H1 (cell line): ENCODE measurements at regions not wholly inside any gene's neighbourhood (a gene's known extent, or its start where the extent isn't known, plus 50 kb on each side); places are given as distances from the start of the nearest gene placed in this dataset.

ENCODE experiments used
- CTCF ChIA-PET: fragments of 300-600 bp; sonication (Branson Sonifier 250); formaldehyde crosslinking; loops from one replicate; lab custom pipeline; 2021; ENCODE audit not compliant: partially characterized antibody; lab: Charles Lee
- POLR2A ChIA-PET: fragments of 300-600 bp; sonication (Branson Sonifier 250); formaldehyde crosslinking; loops from one replicate; lab custom pipeline; 2021; ENCODE audit warnings: inconsistent platforms; ENCODE audit not compliant: partially characterized antibody; lab: Charles Lee
- DNase-seq, 2 experiments: peaks; one replicate each; pipeline versions ENCODE4 v3.0.0 to v3.0.0-alpha.2; 2010 to 2022; ENCODE audit warnings: low spot score in 2 of 2, low read depth in 1 of 2, mixed read lengths in 1 of 2
- FAIRE-seq: peaks from 2 replicates; lab custom pipeline; 2011; peaks lifted over from hg19 to GRCh38; lab: Jason Lieb, UNC
- H2AFZ ChIP-seq: 2 replicates; pipeline ENCODE4 v1.8.1; 2012; ENCODE audit warnings: low read length, inconsistent platforms
- H2AK5ac ChIP-seq: 2 replicates; pipeline ENCODE4 v1.6.1; 2013; ENCODE audit warnings: low read depth, low read length
- H2BK120ac ChIP-seq: replicated peaks from 2 replicates; pipeline ENCODE3; 2013; ENCODE audit warnings: low read depth, low read length, inconsistent platforms
- H2BK12ac ChIP-seq: 2 replicates; pipeline ENCODE4 v1.6.1; 2013; ENCODE audit warnings: low read depth, low read length
- H2BK15ac ChIP-seq: 2 replicates; pipeline ENCODE4 v1.6.1; 2013; ENCODE audit warnings: low read length
- H2BK20ac ChIP-seq: 2 replicates; pipeline ENCODE4 v1.6.1; 2013; ENCODE audit warnings: low read length
- H2BK5ac ChIP-seq: 2 replicates; pipeline ENCODE4 v1.6.1; 2013; ENCODE audit warnings: low read depth, low read length
- H3K14ac ChIP-seq: 2 replicates; pipeline ENCODE4 v1.6.1; 2013; ENCODE audit warnings: inconsistent platforms; ENCODE audit not compliant: insufficient read length
- H3K18ac ChIP-seq: 2 replicates; pipeline ENCODE4 v1.6.1; 2013; ENCODE audit warnings: low read length; ENCODE audit errors: extremely low read depth
- H3K23ac ChIP-seq: 2 replicates; pipeline ENCODE4 v1.6.1; 2013; ENCODE audit warnings: inconsistent platforms; ENCODE audit not compliant: insufficient read length
- H3K23me2 ChIP-seq: 2 replicates; pipeline ENCODE4 v1.6.1; 2013; ENCODE audit warnings: low read depth, low read length
- H3K27ac ChIP-seq: 2 replicates; pipeline ENCODE4 v1.6.1; 2011; ENCODE audit warnings: low read depth, low read length, inconsistent platforms
- H3K27me3 ChIP-seq, 4 experiments: replicated peaks in 1 of 4; 1 replicate in 1 of 4; 2 replicates in 3 of 4; pipeline versions ENCODE4 v1.6.1 to v1.8.1; 2011 to 2013; ENCODE audit warnings: low read length in 3 of 4, mild to moderate bottlenecking in 3 of 4, inconsistent platforms in 2 of 4, mixed read lengths in 2 of 4, moderate library complexity in 1 of 4; ENCODE audit not compliant: control insufficient read depth in 3 of 4, insufficient read depth in 3 of 4; ENCODE audit errors: extremely low read depth in 1 of 4
- H3K36me3 ChIP-seq, 4 experiments: 2 replicates each; pipeline versions ENCODE4 v1.6.1 to v1.8.1; 2011 to 2013; ENCODE audit warnings: mild to moderate bottlenecking in 4 of 4, low read length in 3 of 4, moderate library complexity in 2 of 4, control low read depth in 1 of 4, inconsistent platforms in 1 of 4; ENCODE audit not compliant: insufficient read depth in 4 of 4, control insufficient read depth in 2 of 4
- H3K4ac ChIP-seq: replicated peaks from 2 replicates; pipeline ENCODE3; 2013; ENCODE audit warnings: low read length, low read depth, mixed read lengths, inconsistent platforms; ENCODE audit not compliant: insufficient read length
- H3K4me1 ChIP-seq, 4 experiments: replicated peaks in 1 of 4; 1 replicate in 1 of 4; 2 replicates in 3 of 4; pipeline versions ENCODE4 v1.6.1 to v1.8.1; 2011 to 2013; ENCODE audit warnings: low read length in 3 of 4, inconsistent platforms in 2 of 4, mixed read lengths in 1 of 4; ENCODE audit not compliant: insufficient read depth in 4 of 4, control insufficient read depth in 3 of 4
- H3K4me2 ChIP-seq, 2 experiments: 2 replicates each; pipeline versions ENCODE4 v1.6.1 to v1.8.1; 2011 to 2013; ENCODE audit warnings: low read depth in 2 of 2, low read length in 2 of 2, control low read depth in 1 of 2, inconsistent platforms in 1 of 2, mild to moderate bottlenecking in 1 of 2; ENCODE audit not compliant: insufficient read depth in 1 of 2
- H3K4me3 ChIP-seq, 4 experiments: fragments of 200-600, 300-600 bp in 1 of 4; sonication (generic), shearing (Covaris generic), sonication (Bioruptor Twin) in 1 of 4; 2 replicates each; pipeline versions ENCODE4 v1.5.1 to v1.8.1; 2011 to 2016; ENCODE audit warnings: low read length in 4 of 4, low read depth in 3 of 4, control low read depth in 2 of 4, inconsistent platforms in 2 of 4, mild to moderate bottlenecking in 2 of 4, mixed read lengths in 1 of 4, moderate library complexity in 1 of 4; ENCODE audit not compliant: insufficient read depth in 2 of 4; ENCODE audit errors: extremely low read depth in 1 of 4
- H3K56ac ChIP-seq: replicated peaks from 2 replicates; pipeline ENCODE3; 2013; ENCODE audit warnings: low read depth, mild to moderate bottlenecking, mixed read lengths, low read length, inconsistent platforms; ENCODE audit not compliant: insufficient read length
- H3K79me1 ChIP-seq: 2 replicates; pipeline ENCODE4 v1.6.1; 2013; ENCODE audit warnings: low read depth, low read length, control low read depth
- H3K79me2 ChIP-seq, 2 experiments: 2 replicates each; pipeline versions ENCODE4 v1.6.1 to v1.8.1; 2012 to 2013; ENCODE audit warnings: low read length in 2 of 2, mild to moderate bottlenecking in 2 of 2, inconsistent platforms in 1 of 2; ENCODE audit not compliant: insufficient read depth in 2 of 2, control insufficient read depth in 1 of 2
- H3K9ac ChIP-seq, 4 experiments: replicated peaks in 1 of 4; 1 replicate in 1 of 4; 2 replicates in 3 of 4; pipeline versions ENCODE4 v1.6.1 to v1.8.1; 2011 to 2013; ENCODE audit warnings: low read depth in 3 of 4, low read length in 3 of 4, control low read depth in 2 of 4, mild to moderate bottlenecking in 2 of 4, moderate library complexity in 2 of 4, inconsistent platforms in 1 of 4; ENCODE audit errors: extremely low read depth in 1 of 4
- H3K9me3 ChIP-seq, 2 experiments: 2 replicates each; pipeline versions ENCODE4 v1.6.1 to v1.8.1; 2012 to 2013; ENCODE audit warnings: mild to moderate bottlenecking in 2 of 2, moderate library complexity in 2 of 2, control low read depth in 1 of 2, inconsistent platforms in 1 of 2, low read depth in 1 of 2, low read length in 1 of 2, mixed read lengths in 1 of 2; ENCODE audit not compliant: insufficient read depth in 2 of 2
- H4K20me1 ChIP-seq, 2 experiments: replicated peaks in 1 of 2; 2 replicates each; pipeline versions ENCODE3 to v1.8.1; 2011 to 2013; ENCODE audit warnings: inconsistent platforms in 2 of 2, low read length in 2 of 2, mild to moderate bottlenecking in 1 of 2; ENCODE audit not compliant: insufficient read depth in 2 of 2, control insufficient read depth in 1 of 2
- H4K5ac ChIP-seq: 2 replicates; pipeline ENCODE4 v1.6.1; 2013; ENCODE audit warnings: low read length, low read depth, mixed read lengths, inconsistent platforms; ENCODE audit not compliant: insufficient read length
- H4K8ac ChIP-seq: 2 replicates; pipeline ENCODE4 v1.8.0; 2013; ENCODE audit warnings: mild to moderate bottlenecking, moderate library complexity, low read length, inconsistent platforms; ENCODE audit not compliant: insufficient read depth; ENCODE audit errors: extremely low read depth
- H4K91ac ChIP-seq: replicated peaks from 2 replicates; pipeline ENCODE3; 2013; ENCODE audit warnings: low read length, mixed read lengths, inconsistent platforms; ENCODE audit not compliant: insufficient read length
- BCL11A ChIP-seq, 2 experiments: IDR thresholded peaks; one replicate each; pipeline ENCODE4 v1.6.1; 2011; ENCODE audit warnings: low read depth in 2 of 2, low read length in 2 of 2, mild to moderate bottlenecking in 2 of 2
- CREB1 ChIP-seq: IDR thresholded peaks from 2 replicates; pipeline ENCODE4 v1.6.1; 2012; ENCODE audit warnings: inconsistent platforms
- PHF8 ChIP-seq: fragments of 200-600 bp; sonication (generic); conservative IDR thresholded peaks from 2 replicates; pipeline ENCODE4 v1.7.1; 2012; ENCODE audit warnings: low read depth, mild to moderate bottlenecking, inconsistent platforms, low read length, moderate library complexity
- RBBP5 ChIP-seq: IDR thresholded peaks from 2 replicates; pipeline ENCODE4 v1.7.1; 2012; ENCODE audit warnings: low read depth, mild to moderate bottlenecking, inconsistent platforms, low read length, moderate library complexity, borderline replicate concordance
- SAP30 ChIP-seq: fragments of 300-600 bp; sonication (generic); IDR thresholded peaks from 2 replicates; pipeline ENCODE4 v1.7.1; 2012; ENCODE audit warnings: low read length, moderate library complexity, mild to moderate bottlenecking, inconsistent platforms; ENCODE audit not compliant: insufficient read depth, insufficient replicate concordance
- WGBS, 2 experiments: shearing (Covaris generic) in 1 of 2; methylation state at CpG; one replicate each; pipeline versions ENCODE4 v1.1.6 to v1.1.7; 2013 to 2015; ENCODE audit warnings: low lambda C conversion rate in 2 of 2, mixed read lengths in 2 of 2, inconsistent platforms in 1 of 2, low coverage in 1 of 2, missing lambda C conversion rate in 1 of 2; ENCODE audit not compliant: insufficient replicate concordance in 2 of 2, insufficient coverage in 1 of 2, insufficient read length in 1 of 2; ENCODE audit errors: extremely low coverage in 1 of 2, missing lambda C conversion rate in 1 of 2; 5-methylcytosine and 5-hydroxymethylcytosine counted together

- Histone ChIP-seq H3K27ac (no peak overlapping the region), H3K4me2 (no peak overlapping the region), H3K9ac (no peak overlapping the region), H3K79me1 (no peaks in the 10 kb centered on the region), H3K23me2 (no peaks in the 10 kb centered on the region), H2BK15ac (no peak overlapping the region), H2BK120ac (no peak overlapping the region), H4K20me1 (no peaks in the 10 kb centered on the region), H2AK5ac (no peak overlapping the region), H3K79me2 (no peaks in the 10 kb centered on the region), H3K4me3 (no peak overlapping the region), H3K9me3 (no peaks in the 10 kb centered on the region), H4K91ac (no peak overlapping the region), H3K36me3 (no peaks in the 10 kb centered on the region), H2BK5ac (no peak overlapping the region), H3K4me1 (no peaks in the 10 kb centered on the region), H2BK20ac (no peak overlapping the region), H3K23ac (no peak overlapping the region), H3K4ac (no peak overlapping the region), H4K5ac (no peak overlapping the region), H2AFZ (no peak overlapping the region), H2BK12ac (no peak overlapping the region), H3K56ac (no peak overlapping the region), H3K14ac (no peak overlapping the region), H3K27me3 (no peaks in the 10 kb centered on the region), H3K18ac (no peak overlapping the region), H4K8ac (no peak overlapping the region)
- FAIRE-seq (no peak), DNase-seq (no peak)
- ChIA-PET POLR2A (no interaction called here), CTCF (no interaction called here)
- TF ChIP-seq BCL11A (IDR thresholded peaks at IDR 0.05; ENCODE audit: low read depth in 2 of 2, low read length in 2 of 2), result no peak
- no peak for TF ChIP-seq CREB1
- TF ChIP-seq RBBP5, result no peak
- no peak for TF ChIP-seq SAP30
- TF ChIP-seq PHF8, result no peak
- WGBS, 2 experiments, result 89% methylated on average over 1 of the region's 1 CpG; no CpG with 5 or more reads in 1 of the 2 experiments
Measured at GRCh38 chr6:78353040-78353439, 514.3 kb upstream of the IRAK1BP1 start.
